Upper lobe of left lung (tissue), 4 donors: ENCODE measurements at regions not wholly inside any gene's neighbourhood (a gene's known extent, or its start where the extent isn't known, plus 50 kb on each side); places are given as distances from the start of the nearest gene placed in this dataset.

Experiments used
- CTCF ChIP-seq, 6 experiments: fragments of 450-650 bp in 4 of 6; fragments of 200-600 bp in 2 of 6; sonication (generic) in 2 of 6; IDR thresholded peaks; one replicate each; pipeline ENCODE4 v1.5.1; 2016 to 2019; ENCODE audit warnings: antibody characterized with exemption in 6 of 6
- POLR2A ChIP-seq, 4 donors: fragments of 450-650 bp; IDR thresholded peaks; one replicate each; pipeline ENCODE4 v1.5.1; 2016 to 2017; ENCODE audit warnings: antibody characterized with exemption in 4 of 4, mild to moderate bottlenecking in 2 of 4
- POLR2AphosphoS5 ChIP-seq, 2 donors: sonication (generic); formaldehyde crosslinking; IDR thresholded peaks; one replicate each; pipeline ENCODE4 v1.5.1; 2017; ENCODE audit warnings: antibody characterized with exemption in 2 of 2

DNA sequence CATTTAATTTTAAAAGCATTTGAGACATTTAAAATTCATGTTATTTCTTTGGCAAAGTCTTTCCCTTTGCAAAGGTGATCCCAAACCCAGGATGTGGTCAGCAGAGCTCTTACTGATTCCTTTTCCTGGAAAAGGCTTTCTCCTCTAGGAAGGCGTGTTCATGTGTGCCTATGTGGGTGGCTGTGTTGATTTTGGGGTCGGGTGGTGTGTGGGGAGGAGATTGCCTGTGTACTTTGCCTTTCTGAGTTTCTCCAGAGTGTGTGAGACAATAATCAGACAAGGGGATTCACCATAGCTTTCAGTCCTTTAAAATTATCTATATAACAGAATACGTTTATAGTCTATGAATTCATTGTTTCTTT is 173.2 kb downstream of the SOCS6 start:
- TF ChIP-seq POLR2A (IDR thresholded peaks at IDR 0.05): no peak
- no peak for TF ChIP-seq CTCF (IDR thresholded peaks at IDR 0.05)
- no peak for TF ChIP-seq POLR2AphosphoS5 (IDR thresholded peaks at IDR 0.05)
